Ascending aorta (tissue), 2 donors: ENCODE measurements at regions not wholly inside any gene's neighbourhood (a gene's known extent, or its start where the extent isn't known, plus 50 kb on each side); places are given as distances from the start of the nearest gene placed in this dataset.
"Not testable (repeated sequence)": the region's sequence is repeated elsewhere in the genome, so short reads cannot be mapped to it uniquely, and the experiment has no call there.

Source experiments
- DNase-seq, 2 donors: peaks; one replicate each; pipeline ENCODE4 v3.0.0-alpha.2; 2019; ENCODE audit warnings: low spot score in 2 of 2
- H3K27ac ChIP-seq, 2 donors: fragments of 200-600 bp; sonication (generic); one replicate each; pipeline ENCODE4 v1.5.1; 2016 to 2017; ENCODE audit warnings: mild to moderate bottlenecking in 1 of 2
- H3K27me3 ChIP-seq: fragments of 200-600 bp; sonication (generic); one replicate; pipeline ENCODE4 v1.5.1; 2017
- H3K36me3 ChIP-seq, 2 donors: fragments of 200-600 bp; sonication (generic); one replicate each; pipeline ENCODE4 v1.5.1; 2016
- H3K4me1 ChIP-seq, 2 donors: fragments of 200-600 bp; sonication (generic); one replicate each; pipeline ENCODE4 v1.5.1; 2016 to 2017; ENCODE audit warnings: mild to moderate bottlenecking in 1 of 2
- H3K4me3 ChIP-seq, 2 donors: fragments of 200-600 bp; sonication (generic); one replicate each; pipeline ENCODE4 v1.5.1; 2016 to 2017; ENCODE audit warnings: mild to moderate bottlenecking in 1 of 2
- H3K9me3 ChIP-seq, 2 donors: fragments of 200-600 bp; sonication (generic); one replicate each; pipeline ENCODE4 v1.5.1; 2016
- CTCF ChIP-seq, 3 experiments: fragments of 200-600 bp in 2 of 3; fragments of 450-650 bp in 1 of 3; sonication (generic) in 2 of 3; IDR thresholded peaks; one replicate each; pipeline ENCODE4 v1.5.1; 2016 to 2019; ENCODE audit warnings: antibody characterized with exemption in 3 of 3, mild to moderate bottlenecking in 1 of 3, moderate library complexity in 1 of 3
- intact Hi-C: fragments of 100-400 bp; cut with DNase I; formaldehyde crosslinking; loops from one replicate; pipeline ENCODE4 v1.15.1; 2023

GRCh38 chr4:9709724-9710123 lies 71.7 kb upstream of the DRD5 start:
- intact Hi-C loops, result no loop called here

GRCh38 chr4:9715271-9715670 lies 66.2 kb upstream of the DRD5 start:
- DNase-seq, H3K4me3 ChIP-seq, H3K4me1 ChIP-seq, H3K27ac ChIP-seq, H3K9me3 ChIP-seq, intact Hi-C loops, H3K27me3 ChIP-seq, H3K36me3 ChIP-seq: not testable (repeated sequence)

More at GRCh38 chr4:9709724-9710123, 71.7 kb upstream of the DRD5 start:
- Histone ChIP-seq H3K27me3 (no peaks in the 10 kb centered on the region), H3K4me1 (no peaks in the 10 kb centered on the region), H3K9me3 (no peaks in the 10 kb centered on the region), H3K4me3 (no peak overlapping the region), H3K36me3 (no peaks in the 10 kb centered on the region), H3K27ac (no peak overlapping the region)
- TF ChIP-seq CTCF (IDR thresholded peaks at IDR 0.05), result no peak
- no peak for DNase-seq

- intact Hi-C loops, result no loop called here
- Histone ChIP-seq H3K36me3 (no peaks in the 10 kb centered on the region), H3K27ac (no peak overlapping the region), H3K9me3 (no peaks in the 10 kb centered on the region), H3K4me3 (no peak overlapping the region), H3K27me3 (no peaks in the 10 kb centered on the region), H3K4me1 (no peaks in the 10 kb centered on the region)
- TF ChIP-seq CTCF (IDR thresholded peaks at IDR 0.05), result no peak
- DNase-seq, result no peak
Observed at GRCh38 chr4:9716093-9716492, 65.3 kb upstream of the DRD5 start.

GRCh38 chr4:9718246-9718939 lies 63.0 kb upstream of the DRD5 start:
- DNase-seq, H3K4me1 ChIP-seq, H3K9me3 ChIP-seq, intact Hi-C loops, H3K27me3 ChIP-seq, H3K4me3 ChIP-seq, H3K36me3 ChIP-seq, H3K27ac ChIP-seq: not testable (repeated sequence)

- H3K27me3 ChIP-seq, intact Hi-C loops, H3K9me3 ChIP-seq, H3K4me3 ChIP-seq, H3K27ac ChIP-seq, H3K4me1 ChIP-seq, H3K36me3 ChIP-seq, DNase-seq: not testable (repeated sequence)
Observed at GRCh38 chr4:9722131-9722530, 59.3 kb upstream of the DRD5 start.
